ENCODE measurements at regions not wholly inside any gene's neighbourhood (a gene's known extent, or its start where the extent isn't known, plus 50 kb on each side); places are given as distances from the start of the nearest gene placed in this dataset.

GRCh38 chr7:126211875-126212274 is 1040.9 kb downstream of the GRM8 start:
- TF ChIP-seq POLR2A (IDR thresholded peaks at IDR 0.05; ENCODE audit: low read depth, low read length), result no peak
- no peak for TF ChIP-seq POLR2AphosphoS5 (IDR thresholded peaks at IDR 0.05; ENCODE audit: low read depth, low read length)
